IMR-90 (cell line): ENCODE measurements at regions not wholly inside any gene's neighbourhood (a gene's known extent, or its start where the extent isn't known, plus 50 kb on each side); places are given as distances from the start of the nearest gene placed in this dataset.

Experiments used
- RCOR1 ChIP-seq: IDR thresholded peaks from 2 replicates; pipeline ENCODE4 v1.6.1; 2012; ENCODE audit warnings: mild to moderate bottlenecking, low read length, improper control_type of control experiment; ENCODE audit not compliant: insufficient replicate concordance
- TF ChIP-seq, protein P1 (sequence below): conservative IDR thresholded peaks from 2 replicates; pipeline ENCODE4 v1.5.1; 2012; ENCODE audit warnings: mild to moderate bottlenecking, low read depth, low read length, improper control_type of control experiment

GRCh38 chr7:116337800-116338199 is 127.5 kb downstream of the TES start:
- TF ChIP-seq, protein P1, sequence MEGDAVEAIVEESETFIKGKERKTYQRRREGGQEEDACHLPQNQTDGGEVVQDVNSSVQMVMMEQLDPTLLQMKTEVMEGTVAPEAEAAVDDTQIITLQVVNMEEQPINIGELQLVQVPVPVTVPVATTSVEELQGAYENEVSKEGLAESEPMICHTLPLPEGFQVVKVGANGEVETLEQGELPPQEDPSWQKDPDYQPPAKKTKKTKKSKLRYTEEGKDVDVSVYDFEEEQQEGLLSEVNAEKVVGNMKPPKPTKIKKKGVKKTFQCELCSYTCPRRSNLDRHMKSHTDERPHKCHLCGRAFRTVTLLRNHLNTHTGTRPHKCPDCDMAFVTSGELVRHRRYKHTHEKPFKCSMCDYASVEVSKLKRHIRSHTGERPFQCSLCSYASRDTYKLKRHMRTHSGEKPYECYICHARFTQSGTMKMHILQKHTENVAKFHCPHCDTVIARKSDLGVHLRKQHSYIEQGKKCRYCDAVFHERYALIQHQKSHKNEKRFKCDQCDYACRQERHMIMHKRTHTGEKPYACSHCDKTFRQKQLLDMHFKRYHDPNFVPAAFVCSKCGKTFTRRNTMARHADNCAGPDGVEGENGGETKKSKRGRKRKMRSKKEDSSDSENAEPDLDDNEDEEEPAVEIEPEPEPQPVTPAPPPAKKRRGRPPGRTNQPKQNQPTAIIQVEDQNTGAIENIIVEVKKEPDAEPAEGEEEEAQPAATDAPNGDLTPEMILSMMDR, result no peak
- TF ChIP-seq RCOR1, result no peak
